Superior temporal gyrus (tissue), 1 donor: ENCODE measurements at regions not wholly inside any gene's neighbourhood (a gene's known extent, or its start where the extent isn't known, plus 50 kb on each side); places are given as distances from the start of the nearest gene placed in this dataset.
A peak's percentile ranks its signal among the peaks of the same experiment; 100 is the strongest.
"Not testable (repeated sequence)": the region's sequence is repeated elsewhere in the genome, so short reads cannot be mapped to it uniquely, and the experiment has no call there.

ENCODE experiments used
- DNase-seq: peaks from one replicate; pipeline ENCODE4 v3.0.0-alpha.2; 2016; ENCODE audit errors: extremely low spot score

DNA sequence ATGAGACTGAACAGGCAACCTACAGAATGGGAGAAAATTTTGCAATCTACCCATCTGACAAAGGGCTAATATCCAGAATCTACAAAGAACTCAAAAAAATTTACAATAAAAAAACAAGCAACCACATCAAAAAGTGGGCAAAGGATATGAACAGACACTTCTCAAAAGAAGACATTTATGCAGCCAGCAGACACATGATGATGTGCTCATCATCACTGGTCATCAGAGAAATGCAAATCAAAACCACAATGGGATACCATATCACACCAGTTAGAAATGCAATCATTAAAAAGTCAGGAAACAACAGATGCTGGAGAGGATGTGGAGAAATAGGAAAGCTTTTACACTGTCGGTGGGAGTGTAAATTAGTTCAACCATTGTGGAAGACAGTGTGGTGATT is 51.7 kb upstream of the PAXBP1 start:
- DNase-seq, result not testable (repeated sequence)

DNA sequence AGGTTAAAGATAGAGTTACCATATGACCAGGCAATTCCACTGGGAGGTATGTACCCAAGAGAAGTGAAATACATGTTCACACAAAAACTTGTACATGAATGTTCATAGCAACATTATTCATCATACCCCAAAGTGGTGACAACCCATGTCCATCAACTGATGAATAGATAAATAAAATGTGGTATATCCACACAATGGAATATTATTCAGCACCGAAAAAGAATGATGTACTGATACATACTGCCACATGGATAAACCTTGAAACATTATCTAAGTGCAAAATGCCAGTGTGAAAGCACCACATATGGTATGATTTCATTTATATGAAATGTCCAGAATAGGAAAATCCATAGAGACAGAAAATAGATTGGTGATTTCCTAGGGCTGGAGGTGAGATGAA is 53.4 kb upstream of the PAXBP1 start:
- DNase-seq, result no peak

DNA sequence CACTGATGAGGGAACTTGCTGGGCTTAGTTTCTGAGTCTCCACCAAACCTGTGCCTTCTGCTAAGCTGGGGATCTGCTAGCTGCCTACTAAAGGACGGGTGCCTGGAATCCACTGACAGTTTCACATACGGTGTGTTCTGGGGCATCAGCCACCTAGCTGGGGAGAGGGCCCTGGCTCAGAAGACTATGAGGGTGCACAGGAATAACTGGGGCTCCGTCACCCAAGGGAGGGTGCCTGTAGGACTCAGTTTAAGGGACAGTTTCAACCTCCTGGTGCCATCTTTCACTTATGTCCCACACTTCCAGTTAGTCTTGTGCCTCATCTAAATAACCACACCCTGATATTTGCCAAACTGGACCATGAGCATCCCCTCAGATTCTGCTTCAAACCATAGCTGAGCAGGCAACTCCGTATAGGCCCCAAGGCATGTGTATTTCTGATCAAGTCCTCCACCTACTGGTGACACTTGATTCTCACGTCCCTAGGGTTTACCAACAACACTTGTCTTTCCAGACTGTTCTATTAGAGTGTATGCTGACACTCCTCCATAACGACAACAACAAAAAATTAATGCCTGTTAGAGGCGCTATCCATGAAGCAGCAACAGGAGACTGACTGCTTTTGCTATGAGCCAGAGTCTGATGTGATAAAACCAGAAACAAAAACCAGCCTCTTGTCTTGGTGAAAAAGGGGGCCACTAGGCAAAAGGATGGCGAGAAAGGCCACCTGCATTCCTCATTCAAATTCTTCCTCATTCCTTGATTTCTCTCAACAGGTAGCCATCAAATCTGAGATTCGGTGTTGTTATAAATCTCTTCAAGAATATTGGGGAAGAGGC is 55.0 kb upstream of the PAXBP1 start:
- peak; percentile 89 for DNase-seq

DNA sequence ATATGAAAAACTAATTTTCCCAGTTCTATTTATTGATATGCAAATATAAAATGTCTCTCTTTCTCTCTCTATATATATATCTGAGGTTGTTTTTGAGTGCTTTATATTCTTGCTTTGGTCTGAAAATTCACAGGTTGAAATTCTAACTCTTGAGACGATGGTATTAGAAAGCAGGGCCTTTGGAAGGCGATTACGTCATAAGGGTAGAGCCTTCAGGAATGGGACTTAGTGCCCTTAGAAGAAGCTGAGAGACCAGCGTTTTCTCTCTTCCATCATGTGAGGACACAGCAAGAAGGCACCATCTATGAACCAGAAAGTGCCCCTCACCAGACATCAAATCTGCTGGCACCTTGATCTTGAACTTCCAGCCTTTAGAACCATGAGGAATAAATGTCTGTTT is 57.4 kb upstream of the PAXBP1 start:
- DNase-seq, result no peak

DNA sequence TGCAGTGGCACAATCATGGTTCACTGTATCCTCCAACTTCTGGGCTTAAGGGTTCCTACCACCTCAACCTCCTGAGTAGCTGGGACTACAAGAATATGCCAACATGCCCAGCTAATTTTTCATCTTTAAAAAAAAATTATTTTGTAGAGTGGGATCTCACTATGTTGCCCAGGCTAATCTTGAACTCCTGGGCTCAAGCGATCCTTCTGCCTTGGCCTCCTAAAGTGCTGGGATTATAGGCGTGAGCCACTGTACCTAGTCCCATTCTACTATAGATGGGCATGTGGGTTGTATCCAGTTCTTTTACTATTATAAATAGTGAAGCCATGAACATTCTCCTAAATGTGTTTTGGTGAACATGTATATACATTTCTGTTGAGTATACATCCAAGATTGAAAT is 57.9 kb upstream of the PAXBP1 start:
- no peak for DNase-seq

DNA sequence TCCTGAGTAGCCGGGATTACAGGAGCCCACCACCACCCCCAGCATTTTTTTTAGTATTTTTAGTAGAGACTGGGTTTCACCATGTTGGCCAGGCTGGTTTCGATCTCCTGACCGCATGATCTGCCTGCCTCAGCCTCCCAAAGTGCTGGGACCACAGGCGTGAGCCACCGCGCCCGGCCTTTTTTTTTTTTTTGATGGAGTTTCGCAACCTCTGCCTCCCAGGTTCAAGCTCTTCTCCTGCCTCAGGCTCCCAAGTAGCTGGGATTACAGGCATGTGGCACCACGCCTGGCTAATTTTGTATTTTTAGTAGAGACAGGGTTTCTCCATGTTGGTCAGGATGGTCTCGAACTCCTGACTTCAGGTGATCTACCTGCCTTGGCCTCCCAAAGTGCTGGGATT is 60.2 kb upstream of the PAXBP1 start:
- not testable (repeated sequence) for DNase-seq

DNA sequence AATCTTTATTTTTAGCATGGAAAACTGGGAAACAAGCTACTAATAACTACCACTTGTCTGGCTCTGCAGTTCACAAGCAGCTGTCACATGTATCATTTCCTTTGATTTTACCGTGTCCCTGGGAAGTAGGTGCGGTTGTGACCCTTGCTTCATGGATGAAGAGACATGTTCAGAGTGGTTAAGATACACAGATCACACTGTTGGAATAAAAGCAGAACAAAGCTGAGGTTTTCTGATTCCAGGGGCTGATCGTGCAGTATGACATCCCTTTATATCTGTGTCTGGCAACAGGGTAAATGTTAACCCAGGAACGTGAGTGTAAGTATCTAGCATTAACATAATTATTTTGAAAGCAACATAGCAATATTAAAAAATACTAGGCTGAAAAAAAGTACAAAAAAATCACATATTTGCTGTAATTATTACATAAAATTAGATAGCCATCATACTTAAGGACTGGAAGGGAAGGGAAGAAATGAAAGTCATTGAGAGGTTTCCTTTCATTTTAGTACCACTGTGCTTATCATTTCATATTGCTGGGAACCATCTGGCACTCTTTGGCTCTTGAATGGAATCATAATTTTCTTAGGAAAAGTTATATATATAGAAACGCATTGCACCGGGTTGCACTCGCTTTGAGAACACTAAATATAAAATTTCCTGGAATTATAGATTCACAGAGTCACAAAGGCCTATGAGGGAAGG is 62.8 kb upstream of the PAXBP1 start:
- DNase-seq, result peak; percentile 29

DNA sequence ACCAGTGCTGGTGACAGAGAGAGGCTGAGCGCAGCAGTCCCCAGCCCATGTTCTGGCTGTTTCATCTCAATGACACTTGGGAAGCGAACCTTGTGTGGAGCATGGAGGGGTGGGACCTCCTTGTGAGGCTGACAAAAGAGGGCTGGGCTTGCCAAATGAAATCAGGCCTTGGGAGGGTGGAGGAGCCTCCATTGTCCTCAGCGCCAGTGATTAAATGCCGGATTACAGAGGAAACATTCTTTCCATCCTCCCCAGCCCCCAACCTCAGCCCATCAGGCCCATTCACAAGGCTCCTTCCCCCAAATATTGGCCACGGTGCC is 63.3 kb upstream of the PAXBP1 start:
- peak; percentile 57 for DNase-seq

DNA sequence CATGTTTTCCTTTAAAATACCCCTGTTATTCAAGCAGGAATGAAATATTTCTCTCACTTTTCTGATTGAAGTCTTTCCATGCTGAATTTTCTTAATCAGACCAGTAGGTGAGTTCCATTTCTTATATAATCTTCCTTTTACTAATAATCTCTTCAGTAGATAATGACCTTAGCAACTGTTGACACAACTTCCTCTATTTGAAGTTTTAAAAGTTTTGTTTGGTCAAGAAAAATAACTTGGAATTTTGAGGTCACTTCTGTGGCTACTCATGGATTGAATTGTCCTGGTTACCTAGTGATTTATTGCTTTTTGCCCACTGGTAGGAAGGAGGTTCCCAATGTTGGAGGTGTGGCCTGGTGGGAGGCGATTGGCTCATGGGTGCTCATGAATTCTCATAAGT is 70.6 kb upstream of the PAXBP1 start:
- DNase-seq, result no peak

DNA sequence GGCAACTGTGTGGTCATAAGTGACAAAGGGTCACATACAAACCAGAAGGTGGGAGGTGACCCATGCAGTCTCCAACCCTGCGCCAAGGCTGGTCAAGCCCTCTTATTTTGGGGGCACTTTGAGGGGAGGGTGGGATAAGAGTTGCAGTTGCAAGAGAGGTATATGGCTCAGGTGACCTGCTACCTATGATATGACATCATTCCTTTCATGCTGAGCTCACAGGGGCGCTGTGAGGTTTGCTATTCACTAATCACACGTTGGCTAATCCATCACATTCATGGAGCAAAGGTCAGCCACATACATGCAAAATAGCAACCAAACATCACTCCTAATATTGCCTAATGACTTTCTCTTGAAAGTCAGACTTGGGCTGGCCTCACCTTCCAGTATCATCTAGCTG is 72.0 kb upstream of the PAXBP1 start:
- DNase-seq, result no peak

DNA sequence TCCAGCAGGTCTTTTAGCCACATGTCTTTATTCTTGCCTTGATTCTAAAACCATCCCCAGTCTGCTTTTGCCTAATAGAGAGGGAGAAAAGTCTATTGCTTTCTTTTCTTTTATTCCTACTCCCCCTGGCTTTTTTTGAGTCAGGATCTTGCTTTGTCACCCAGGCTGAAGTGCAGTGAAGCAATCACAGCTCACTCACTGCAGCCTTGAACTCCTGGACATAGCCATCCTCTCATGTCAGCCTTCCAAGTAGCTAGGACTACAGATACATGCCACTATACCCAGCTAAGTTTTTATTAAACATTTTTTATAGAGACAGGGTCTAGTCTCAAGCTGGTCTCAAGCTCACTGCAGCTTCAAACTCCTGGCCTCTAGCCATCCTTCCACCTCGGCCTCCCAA is 72.5 kb upstream of the PAXBP1 start:
- DNase-seq, result no peak

DNA sequence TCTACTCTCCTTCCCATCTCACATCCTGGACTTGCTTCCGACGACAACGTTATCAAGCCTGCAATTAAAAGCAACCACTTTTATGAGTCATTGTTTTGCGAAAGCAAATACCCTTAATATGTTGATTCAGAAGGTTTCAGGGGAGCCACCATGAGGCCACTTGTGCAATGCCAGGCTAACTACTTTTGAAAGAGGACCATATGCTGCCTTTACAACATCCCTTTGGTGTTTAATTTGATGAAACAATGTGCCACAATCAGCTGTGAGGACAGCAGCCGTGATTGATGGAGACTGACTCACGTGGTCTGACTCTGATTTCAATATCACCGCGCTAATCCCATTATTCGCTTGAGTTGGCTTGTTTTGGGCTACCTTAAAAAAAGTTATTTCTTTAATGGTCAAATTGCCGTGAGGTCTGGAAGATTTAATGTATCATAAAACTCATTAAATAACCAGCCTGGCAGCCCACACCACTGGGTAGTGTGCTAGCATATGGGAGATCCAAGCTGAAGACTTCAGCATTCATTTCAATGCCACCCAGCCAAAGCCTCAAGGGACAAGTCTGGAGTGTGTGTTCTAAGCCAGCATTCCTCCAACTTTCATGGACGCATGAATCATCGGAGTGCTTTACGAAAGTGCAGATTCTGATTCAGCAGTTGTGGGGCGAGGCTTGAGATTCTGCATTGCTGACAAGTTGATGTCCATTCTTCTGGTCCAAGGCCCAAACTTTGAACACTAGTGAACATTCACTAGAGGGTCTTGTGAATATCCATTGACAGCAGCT is 73.3 kb upstream of the PAXBP1 start:
- DNase-seq, result no peak

DNA sequence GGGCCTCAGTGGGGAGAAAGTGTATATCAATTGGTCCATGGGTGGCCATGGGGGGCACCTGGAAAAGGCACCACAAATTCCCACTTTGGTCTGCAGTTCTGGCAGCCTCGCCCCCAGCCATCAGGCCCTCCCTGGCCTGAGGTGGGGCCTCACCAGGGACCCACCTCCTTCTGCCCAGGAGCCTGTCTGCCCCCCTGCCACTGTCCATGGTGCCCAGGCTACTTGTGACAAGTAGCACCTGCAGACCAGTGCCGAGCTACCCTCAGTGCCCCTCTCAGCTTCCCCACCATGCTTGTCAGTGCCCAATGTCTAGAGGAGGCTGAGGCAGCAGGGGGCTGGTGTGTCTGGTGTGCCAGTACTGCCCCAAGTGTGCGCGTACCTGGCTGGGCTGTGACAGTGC is 87.1 kb upstream of the PAXBP1 start:
- no peak for DNase-seq

DNA sequence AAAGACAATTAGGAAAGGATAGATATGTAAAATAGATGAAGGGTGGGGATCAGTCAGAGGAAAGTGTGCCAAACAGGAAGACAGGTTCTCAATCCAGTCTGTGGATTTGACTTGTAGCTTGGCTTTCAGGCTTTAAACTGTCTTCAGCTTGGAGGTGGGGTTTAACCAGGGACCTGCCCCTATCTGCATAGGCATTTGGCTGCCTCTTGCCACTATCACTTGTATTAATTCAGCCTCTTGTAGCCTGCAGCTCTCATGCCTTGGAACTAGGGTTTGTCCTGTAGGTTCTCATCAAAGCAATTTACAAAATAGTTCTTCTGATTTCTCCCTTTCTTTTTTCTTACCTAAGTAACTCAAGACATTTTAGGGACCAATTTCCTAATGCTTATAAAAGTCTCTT is 88.8 kb upstream of the PAXBP1 start:
- DNase-seq, result no peak

DNA sequence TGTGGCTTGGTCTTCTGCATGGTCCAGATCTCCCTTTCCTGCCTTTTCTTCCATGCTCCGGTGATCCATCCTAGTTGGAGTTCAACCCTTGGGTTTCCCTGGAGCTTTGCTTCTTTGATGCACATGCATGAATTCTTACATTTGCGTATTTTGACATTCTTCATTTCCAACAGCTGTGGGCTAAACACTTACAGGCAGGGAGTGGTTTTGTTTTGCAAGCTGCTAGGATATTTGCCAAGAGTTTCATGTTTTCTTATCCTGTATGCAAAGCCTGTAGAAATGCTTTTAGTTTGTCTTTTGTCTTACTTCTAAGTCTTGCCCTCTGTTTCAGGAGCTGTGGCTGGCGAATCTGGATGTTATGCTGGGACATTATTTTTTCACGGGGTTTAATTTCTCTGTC is 90.3 kb upstream of the PAXBP1 start:
- no peak for DNase-seq

DNA sequence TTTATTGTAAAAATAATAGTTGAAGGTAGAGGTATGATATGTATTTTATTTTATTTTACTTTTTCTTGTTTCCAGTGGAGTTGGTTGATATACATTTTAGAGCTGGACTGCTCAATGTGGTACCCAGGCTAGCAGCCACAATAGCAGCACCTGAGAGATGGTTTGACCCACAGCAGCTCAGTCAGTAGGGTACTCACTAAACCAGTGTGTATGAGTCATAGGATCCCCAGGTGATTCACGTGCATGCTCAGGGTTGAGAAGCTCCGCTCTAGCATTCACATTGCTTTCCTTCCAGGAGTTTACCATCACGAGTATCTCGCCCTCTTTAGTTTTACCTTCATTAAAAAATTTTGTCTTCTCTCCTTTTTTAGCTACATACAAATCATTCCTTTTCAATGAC is 96.0 kb upstream of the PAXBP1 start:
- DNase-seq, result no peak

DNA sequence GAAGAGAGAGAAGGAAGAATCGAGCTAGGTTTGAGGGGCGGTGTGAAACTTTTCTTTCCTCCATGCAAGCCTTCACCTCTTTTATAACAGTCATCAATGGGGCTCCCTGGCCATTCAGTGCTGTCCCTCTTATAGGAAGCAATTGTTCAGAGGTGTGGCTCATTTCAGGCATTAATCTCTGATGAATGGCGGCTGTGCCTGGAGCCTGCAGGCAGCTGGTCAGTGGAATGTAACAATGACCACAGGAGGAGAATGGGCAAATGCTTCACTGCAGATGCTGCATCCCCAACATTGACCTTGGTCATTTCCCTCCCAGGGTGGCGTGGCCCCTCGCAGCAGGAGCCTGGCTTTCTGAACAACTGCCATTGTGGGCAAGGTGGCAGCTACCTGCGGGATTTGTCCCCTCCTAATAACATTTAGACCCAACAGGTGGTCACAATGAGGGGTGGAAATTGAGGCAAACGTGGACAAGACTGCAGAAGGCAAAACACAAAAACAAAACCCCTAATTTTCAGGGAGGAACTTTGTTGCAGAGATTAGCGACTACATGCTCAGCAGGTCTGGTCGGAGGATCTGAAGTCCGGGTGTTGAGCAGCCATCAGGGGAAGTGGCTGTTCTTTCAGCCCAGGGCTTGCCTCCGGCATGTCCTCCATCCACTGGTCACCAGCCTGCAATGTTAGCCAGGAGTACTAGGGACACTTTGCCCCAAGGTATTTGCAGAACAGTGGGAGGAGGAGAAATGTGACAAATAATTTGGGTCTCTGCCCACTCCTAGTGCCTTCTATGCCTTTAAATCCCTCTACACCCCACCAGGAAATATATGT is 97.3 kb upstream of the PAXBP1 start:
- no peak for DNase-seq

DNA sequence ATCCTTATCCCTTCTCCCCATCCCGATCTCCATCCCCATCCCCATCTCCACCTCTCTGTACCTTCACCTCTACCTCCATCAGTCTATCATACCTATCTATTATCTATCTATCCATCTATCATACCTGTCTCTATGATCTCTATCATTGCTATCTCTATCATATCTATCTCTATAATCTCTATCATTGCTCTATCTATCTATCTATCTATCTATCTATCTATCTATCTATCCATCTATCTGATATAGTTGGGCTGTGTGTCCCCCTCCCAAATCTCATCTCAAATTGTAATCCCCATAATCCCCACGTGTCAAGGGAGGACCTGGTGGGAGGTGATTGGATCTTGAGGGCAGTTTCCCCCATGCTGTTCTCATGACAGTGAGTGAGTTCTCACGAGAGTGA is 97.9 kb upstream of the PAXBP1 start:
- no peak for DNase-seq

DNA sequence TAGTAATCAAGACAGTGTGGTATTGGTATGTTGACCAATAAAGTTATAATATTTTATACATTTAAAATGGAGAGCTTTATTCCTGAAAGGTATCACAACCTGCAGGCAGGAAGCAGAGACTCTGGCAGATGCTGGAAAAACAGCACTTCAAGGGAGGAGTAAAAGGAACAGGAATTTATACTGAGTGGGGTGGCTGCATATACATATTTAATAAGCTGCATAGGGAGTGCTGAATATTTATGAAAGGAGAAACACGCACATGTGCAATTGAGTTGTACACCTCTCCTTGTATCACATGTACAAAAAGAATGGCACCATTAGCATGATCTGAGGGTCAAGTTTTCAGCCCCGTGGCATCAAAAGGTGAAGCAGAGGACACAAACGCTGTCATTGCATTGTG is 104.9 kb upstream of the PAXBP1 start:
- no peak for DNase-seq

DNA sequence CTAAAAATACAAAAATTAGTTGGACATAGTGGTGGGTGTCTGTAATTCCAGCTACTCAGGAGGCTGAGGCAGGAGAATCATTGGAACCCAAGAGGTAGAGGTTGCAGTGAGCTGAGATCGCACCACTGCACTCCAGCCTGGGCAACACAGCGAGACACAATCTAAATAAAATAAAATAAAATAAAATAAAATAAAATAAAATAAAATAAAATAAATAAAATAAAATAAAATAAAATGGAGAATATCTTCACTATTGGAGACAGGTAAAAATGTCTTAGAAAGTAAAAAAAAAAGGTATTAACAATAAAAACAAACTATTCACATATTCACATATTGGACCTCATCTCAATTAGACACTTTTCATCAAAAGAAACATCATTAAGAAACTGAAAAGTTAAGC is 106.3 kb upstream of the PAXBP1 start:
- DNase-seq, result not testable (repeated sequence)

DNA sequence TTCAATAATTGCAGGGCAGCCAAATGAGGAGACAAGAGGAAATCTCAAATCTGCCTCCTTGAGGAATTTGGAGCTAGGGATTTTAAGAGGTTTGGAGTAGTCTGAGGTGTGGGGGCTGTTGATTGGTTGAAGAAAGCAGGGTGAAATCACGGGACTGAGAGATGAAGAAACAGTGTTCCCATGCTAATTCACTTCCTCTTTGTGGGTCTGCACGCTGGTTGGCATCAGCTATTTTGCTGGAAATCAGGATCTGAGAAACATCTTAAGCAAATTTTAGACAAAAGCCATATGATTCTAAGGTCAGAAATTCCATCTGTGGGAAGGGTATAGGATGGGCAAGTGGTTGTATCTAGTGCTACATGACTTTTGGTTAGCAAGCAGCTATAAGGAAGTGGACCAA is 107.1 kb upstream of the PAXBP1 start:
- DNase-seq, result no peak

DNA sequence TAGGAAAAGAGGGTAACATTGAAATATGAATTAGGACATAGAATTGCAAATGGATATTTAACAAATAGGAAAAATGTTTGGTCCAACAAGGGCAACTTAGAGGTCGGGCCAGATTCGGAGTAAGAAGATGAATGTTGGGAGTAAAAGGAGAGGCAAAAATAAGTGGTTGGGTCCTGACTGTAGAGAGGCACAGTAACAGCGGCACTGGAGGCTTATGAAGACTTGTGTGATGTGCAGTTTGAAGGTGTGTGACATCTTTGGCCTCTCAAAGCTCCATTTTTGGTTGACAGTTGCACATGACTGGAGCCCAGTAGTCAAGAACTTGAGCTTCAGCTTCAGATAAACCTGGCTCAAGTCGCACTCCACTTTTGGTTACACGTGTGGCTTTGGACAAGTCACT is 109.9 kb upstream of the PAXBP1 start:
- DNase-seq, result no peak
